HL-60 (cell line): ENCODE measurements at regions not wholly inside any gene's neighbourhood (a gene's known extent, or its start where the extent isn't known, plus 50 kb on each side); places are given as distances from the start of the nearest gene placed in this dataset.

Source experiments
- DNase-seq, 2 experiments: peaks; one replicate each; pipeline ENCODE4 v3.0.0-alpha.2; 2010 to 2020; ENCODE audit warnings: low read depth in 1 of 2, low spot score in 1 of 2
- H3K27ac ChIP-seq: fragments of 250-450 bp; sonication (Bioruptor Pico); replicated peaks from 2 replicates; pipeline ENCODE4 v1.5.1; 2020; ENCODE audit warnings: mild to moderate bottlenecking, moderate library complexity
- H3K27me3 ChIP-seq: fragments of 250-450 bp; sonication (Bioruptor Pico); 2 replicates; pipeline ENCODE4 v1.5.1; 2021; ENCODE audit warnings: mild to moderate bottlenecking, moderate library complexity; ENCODE audit not compliant: insufficient read depth, poor library complexity, severe bottlenecking
- H3K4me3 ChIP-seq: replicated peaks from 2 replicates; pipeline ENCODE4 v1.5.1; 2011; ENCODE audit warnings: mild to moderate bottlenecking, control low read depth, low read length; ENCODE audit not compliant: insufficient read depth
- GABPA ChIP-seq: IDR thresholded peaks from 2 replicates; pipeline ENCODE4 v1.6.1; 2012; ENCODE audit warnings: low read depth
- POLR2AphosphoS5 ChIP-seq: IDR thresholded peaks from 2 replicates; pipeline ENCODE4 v1.6.1; 2012; ENCODE audit warnings: low read depth
- SPI1 ChIP-seq: IDR thresholded peaks from 2 replicates; pipeline ENCODE4 v1.6.1; 2012; ENCODE audit warnings: low read depth, mild to moderate bottlenecking, borderline replicate concordance
- TF ChIP-seq, protein P1 (sequence below): IDR thresholded peaks from 2 replicates; pipeline ENCODE4 v1.6.1; 2012; ENCODE audit warnings: low read depth; ENCODE audit not compliant: insufficient replicate concordance
- TF ChIP-seq, protein P2 (sequence below): IDR thresholded peaks from one replicate; pipeline ENCODE4 v1.5.1; 2011; ENCODE audit warnings: low read length, control low read depth, inconsistent platforms; ENCODE audit not compliant: insufficient read depth

DNA sequence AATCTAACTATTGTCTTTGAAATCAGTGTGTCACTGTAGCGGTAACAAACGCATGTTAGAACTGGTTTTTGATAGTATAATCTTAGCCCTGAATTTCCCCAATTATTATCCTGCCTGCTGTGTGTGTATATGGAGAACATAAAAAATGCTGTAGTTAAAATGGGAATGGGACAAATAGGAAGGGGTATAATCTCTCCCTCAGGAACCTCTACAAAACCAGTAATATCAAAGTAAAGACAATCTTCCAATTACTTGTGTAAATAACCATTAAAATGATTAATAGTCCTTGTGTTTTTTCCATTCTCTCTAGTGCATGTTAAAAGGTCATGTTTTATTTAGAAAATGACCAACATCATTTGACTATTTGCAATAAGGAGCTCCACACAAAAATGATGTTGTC, 200.1 kb upstream of the TMTC1 start:
- H3K27me3 ChIP-seq, result no peaks in the 10 kb centered on the region
- H3K4me3 ChIP-seq, result no peak overlapping the region
- no peak for DNase-seq
- TF ChIP-seq, protein P1, sequence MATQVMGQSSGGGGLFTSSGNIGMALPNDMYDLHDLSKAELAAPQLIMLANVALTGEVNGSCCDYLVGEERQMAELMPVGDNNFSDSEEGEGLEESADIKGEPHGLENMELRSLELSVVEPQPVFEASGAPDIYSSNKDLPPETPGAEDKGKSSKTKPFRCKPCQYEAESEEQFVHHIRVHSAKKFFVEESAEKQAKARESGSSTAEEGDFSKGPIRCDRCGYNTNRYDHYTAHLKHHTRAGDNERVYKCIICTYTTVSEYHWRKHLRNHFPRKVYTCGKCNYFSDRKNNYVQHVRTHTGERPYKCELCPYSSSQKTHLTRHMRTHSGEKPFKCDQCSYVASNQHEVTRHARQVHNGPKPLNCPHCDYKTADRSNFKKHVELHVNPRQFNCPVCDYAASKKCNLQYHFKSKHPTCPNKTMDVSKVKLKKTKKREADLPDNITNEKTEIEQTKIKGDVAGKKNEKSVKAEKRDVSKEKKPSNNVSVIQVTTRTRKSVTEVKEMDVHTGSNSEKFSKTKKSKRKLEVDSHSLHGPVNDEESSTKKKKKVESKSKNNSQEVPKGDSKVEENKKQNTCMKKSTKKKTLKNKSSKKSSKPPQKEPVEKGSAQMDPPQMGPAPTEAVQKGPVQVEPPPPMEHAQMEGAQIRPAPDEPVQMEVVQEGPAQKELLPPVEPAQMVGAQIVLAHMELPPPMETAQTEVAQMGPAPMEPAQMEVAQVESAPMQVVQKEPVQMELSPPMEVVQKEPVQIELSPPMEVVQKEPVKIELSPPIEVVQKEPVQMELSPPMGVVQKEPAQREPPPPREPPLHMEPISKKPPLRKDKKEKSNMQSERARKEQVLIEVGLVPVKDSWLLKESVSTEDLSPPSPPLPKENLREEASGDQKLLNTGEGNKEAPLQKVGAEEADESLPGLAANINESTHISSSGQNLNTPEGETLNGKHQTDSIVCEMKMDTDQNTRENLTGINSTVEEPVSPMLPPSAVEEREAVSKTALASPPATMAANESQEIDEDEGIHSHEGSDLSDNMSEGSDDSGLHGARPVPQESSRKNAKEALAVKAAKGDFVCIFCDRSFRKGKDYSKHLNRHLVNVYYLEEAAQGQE, result no peak
- TF ChIP-seq, protein P2, sequence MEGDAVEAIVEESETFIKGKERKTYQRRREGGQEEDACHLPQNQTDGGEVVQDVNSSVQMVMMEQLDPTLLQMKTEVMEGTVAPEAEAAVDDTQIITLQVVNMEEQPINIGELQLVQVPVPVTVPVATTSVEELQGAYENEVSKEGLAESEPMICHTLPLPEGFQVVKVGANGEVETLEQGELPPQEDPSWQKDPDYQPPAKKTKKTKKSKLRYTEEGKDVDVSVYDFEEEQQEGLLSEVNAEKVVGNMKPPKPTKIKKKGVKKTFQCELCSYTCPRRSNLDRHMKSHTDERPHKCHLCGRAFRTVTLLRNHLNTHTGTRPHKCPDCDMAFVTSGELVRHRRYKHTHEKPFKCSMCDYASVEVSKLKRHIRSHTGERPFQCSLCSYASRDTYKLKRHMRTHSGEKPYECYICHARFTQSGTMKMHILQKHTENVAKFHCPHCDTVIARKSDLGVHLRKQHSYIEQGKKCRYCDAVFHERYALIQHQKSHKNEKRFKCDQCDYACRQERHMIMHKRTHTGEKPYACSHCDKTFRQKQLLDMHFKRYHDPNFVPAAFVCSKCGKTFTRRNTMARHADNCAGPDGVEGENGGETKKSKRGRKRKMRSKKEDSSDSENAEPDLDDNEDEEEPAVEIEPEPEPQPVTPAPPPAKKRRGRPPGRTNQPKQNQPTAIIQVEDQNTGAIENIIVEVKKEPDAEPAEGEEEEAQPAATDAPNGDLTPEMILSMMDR, result no peak
- TF ChIP-seq SPI1 (no peak), POLR2AphosphoS5 (no peak), GABPA (no peak)
- no peak overlapping the region for H3K27ac ChIP-seq

DNA sequence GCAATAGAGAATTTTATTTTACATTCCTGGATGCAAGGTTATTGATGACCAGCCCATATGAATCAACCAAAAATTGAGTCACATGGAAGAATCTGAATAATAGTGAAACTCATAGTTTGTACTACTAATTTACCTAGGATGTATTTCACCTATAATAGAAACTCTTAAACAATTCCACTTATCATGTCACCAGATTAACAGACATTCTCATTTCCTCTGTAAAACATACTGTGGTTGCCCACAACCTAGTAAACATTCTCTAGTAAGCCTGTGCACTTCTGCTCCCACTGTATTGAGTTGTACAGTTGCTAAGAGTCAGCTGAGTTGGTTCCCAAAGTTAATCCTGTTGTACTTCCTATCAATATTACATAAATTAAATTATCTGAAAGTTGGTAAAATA, 196.6 kb upstream of the TMTC1 start:
- Histone ChIP-seq H3K27me3 (no peaks in the 10 kb centered on the region), H3K4me3 (no peak overlapping the region), H3K27ac (no peak overlapping the region)
- TF ChIP-seq GABPA, result no peak
- TF ChIP-seq POLR2AphosphoS5, result no peak
- TF ChIP-seq, protein P2, result no peak
- TF ChIP-seq, protein P1, result no peak
- no peak for TF ChIP-seq SPI1
- no peak for DNase-seq

DNA sequence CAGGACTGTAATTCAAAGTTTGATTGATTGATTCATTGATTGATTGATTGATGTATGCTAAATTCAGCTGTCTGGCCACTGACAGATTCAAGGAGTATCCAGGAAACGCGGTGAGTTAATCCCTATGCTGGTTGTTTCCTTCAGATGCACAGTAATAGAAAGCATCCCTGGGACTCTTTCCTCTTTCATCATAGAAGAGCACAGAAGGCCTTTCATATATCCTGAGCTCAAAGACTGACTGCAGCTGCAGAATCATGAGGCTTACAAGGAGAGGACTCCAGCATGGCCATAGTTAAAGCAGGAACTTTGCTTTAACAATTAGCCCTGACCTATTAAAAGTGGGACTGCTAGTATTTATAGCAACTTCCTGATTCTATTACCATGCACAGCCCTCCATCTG, 187.7 kb upstream of the TMTC1 start:
- no peak overlapping the region for H3K4me3 ChIP-seq
- H3K27me3 ChIP-seq, result no peaks in the 10 kb centered on the region
- TF ChIP-seq, protein P1, result no peak
- TF ChIP-seq GABPA (no peak), POLR2AphosphoS5 (no peak), SPI1 (no peak)
- TF ChIP-seq, protein P2, result no peak
- no peak for DNase-seq
- no peak overlapping the region for H3K27ac ChIP-seq
